Prostate gland (tissue), 2 donors: ENCODE measurements at regions not wholly inside any gene's neighbourhood (a gene's known extent, or its start where the extent isn't known, plus 50 kb on each side); places are given as distances from the start of the nearest gene placed in this dataset.

ENCODE experiments used
- POLR2A ChIP-seq: fragments of 450-650 bp; IDR thresholded peaks from one replicate; pipeline ENCODE4 v1.6.1; 2016; ENCODE audit warnings: antibody characterized with exemption, mild to moderate bottlenecking
- TF ChIP-seq, protein P1 (sequence below), 4 experiments: fragments of 200-600 bp in 2 of 4; fragments of 450-650 bp in 2 of 4; sonication (generic) in 2 of 4; IDR thresholded peaks; 1 replicate in 3 of 4; 2 replicates in 1 of 4; pipeline ENCODE4 v1.5.1; 2016 to 2019; ENCODE audit warnings: antibody characterized with exemption in 4 of 4, mild to moderate bottlenecking in 2 of 4, moderate library complexity in 2 of 4

DNA sequence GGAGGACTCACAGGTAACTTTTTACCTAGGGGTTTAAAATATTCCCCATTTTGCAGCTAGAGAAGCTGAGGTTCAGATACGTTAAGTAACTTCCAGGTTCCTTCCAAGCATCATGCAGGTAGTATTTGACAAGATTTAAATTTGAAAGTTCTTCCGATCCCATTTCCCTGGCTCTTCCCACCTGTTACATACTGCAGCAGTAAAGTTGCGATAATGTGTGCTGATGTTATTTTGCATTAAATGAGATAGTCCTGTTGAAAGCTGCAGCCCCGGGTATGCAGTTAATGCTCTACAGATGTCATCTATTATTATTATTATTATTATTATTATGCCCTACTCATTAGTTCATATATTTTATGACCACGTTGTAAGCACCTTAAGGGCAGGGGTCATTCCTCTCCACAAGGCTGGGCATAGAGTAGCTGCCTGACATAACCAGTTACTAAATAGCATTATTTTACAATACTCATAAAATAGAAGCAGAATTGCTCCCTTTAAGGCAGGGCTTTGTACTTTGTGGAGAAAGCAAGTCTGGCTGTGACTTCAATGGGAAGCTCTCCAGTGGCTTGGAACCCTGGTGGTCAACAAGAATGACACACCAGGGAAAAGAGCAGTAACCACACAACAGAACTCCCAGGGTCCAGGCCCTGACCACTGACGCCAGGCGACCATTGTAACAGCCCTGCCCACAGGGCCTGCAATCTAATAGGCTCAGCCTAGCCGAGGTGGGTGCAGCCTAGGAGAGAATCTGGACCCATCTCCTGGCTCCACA lies 90.8 kb upstream of the CALM2 start:
- TF ChIP-seq, protein P1, sequence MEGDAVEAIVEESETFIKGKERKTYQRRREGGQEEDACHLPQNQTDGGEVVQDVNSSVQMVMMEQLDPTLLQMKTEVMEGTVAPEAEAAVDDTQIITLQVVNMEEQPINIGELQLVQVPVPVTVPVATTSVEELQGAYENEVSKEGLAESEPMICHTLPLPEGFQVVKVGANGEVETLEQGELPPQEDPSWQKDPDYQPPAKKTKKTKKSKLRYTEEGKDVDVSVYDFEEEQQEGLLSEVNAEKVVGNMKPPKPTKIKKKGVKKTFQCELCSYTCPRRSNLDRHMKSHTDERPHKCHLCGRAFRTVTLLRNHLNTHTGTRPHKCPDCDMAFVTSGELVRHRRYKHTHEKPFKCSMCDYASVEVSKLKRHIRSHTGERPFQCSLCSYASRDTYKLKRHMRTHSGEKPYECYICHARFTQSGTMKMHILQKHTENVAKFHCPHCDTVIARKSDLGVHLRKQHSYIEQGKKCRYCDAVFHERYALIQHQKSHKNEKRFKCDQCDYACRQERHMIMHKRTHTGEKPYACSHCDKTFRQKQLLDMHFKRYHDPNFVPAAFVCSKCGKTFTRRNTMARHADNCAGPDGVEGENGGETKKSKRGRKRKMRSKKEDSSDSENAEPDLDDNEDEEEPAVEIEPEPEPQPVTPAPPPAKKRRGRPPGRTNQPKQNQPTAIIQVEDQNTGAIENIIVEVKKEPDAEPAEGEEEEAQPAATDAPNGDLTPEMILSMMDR (IDR thresholded peaks at IDR 0.05), result no peak
- TF ChIP-seq POLR2A, result no peak
